LNCaP clone FGC (cell line): ENCODE measurements at regions not wholly inside any gene's neighbourhood (a gene's known extent, or its start where the extent isn't known, plus 50 kb on each side); places are given as distances from the start of the nearest gene placed in this dataset.
"Not testable (repeated sequence)": the region's sequence is repeated elsewhere in the genome, so short reads cannot be mapped to it uniquely, and the experiment has no call there.

Experiments used
- DNase-seq: peaks from one replicate; pipeline ENCODE4 v3.0.0-alpha.2; 2011; ENCODE audit warnings: low read depth
- H3K4me3 ChIP-seq: 2 replicates; pipeline ENCODE4 v1.5.1; 2011; ENCODE audit warnings: mild to moderate bottlenecking, low read depth, low read length, control low read depth
- CTCF ChIP-seq: IDR thresholded peaks from 2 replicates; pipeline ENCODE4 v1.5.1; 2012; ENCODE audit warnings: mild to moderate bottlenecking; ENCODE audit not compliant: control insufficient read depth, insufficient read depth; ENCODE audit errors: extremely low read depth

GRCh38 chr21:18722193-18722592 is 318.6 kb upstream of the TMPRSS15 start:
- no peak overlapping the region for H3K4me3 ChIP-seq
- no peak for TF ChIP-seq CTCF
- no peak for DNase-seq

- TF ChIP-seq CTCF, result no peak
- H3K4me3 ChIP-seq, result no peak overlapping the region
- DNase-seq, result no peak
These were observed 319.6 kb upstream of the TMPRSS15 start for GRCh38 chr21:18723171-18723570.

GRCh38 chr21:18725653-18726052 is 322.1 kb upstream of the TMPRSS15 start:
- no peak overlapping the region for H3K4me3 ChIP-seq
- DNase-seq, result no peak
- no peak for TF ChIP-seq CTCF

- TF ChIP-seq CTCF, result no peak
- no peak for DNase-seq
- no peak overlapping the region for H3K4me3 ChIP-seq
These were observed 338.4 kb upstream of the TMPRSS15 start for GRCh38 chr21:18741954-18742353.

GRCh38 chr21:18743531-18743930 is 339.9 kb upstream of the TMPRSS15 start:
- TF ChIP-seq CTCF, result no peak
- no peak overlapping the region for H3K4me3 ChIP-seq
- no peak for DNase-seq

- no peak for TF ChIP-seq CTCF
- DNase-seq, result no peak
These were observed 341.3 kb upstream of the TMPRSS15 start for GRCh38 chr21:18744840-18745239.

GRCh38 chr21:18752894-18753293 is 349.3 kb upstream of the TMPRSS15 start:
- not testable (repeated sequence) for DNase-seq, H3K4me3 ChIP-seq

More at GRCh38 chr21:18744840-18745239, 341.3 kb upstream of the TMPRSS15 start:
- H3K4me3 ChIP-seq, result no peak overlapping the region

GRCh38 chr21:18756272-18756671 is 352.7 kb upstream of the TMPRSS15 start:
- DNase-seq, H3K4me3 ChIP-seq: not testable (repeated sequence)
